Retina (tissue), 1 donor: ENCODE measurements at regions not wholly inside any gene's neighbourhood (a gene's known extent, or its start where the extent isn't known, plus 50 kb on each side); places are given as distances from the start of the nearest gene placed in this dataset.

ENCODE experiments used
- DNase-seq: peaks from one replicate; pipeline ENCODE4 v3.0.0-alpha.2; 2016

- DNase-seq, result no peak
Observed at GRCh38 chr15:94924971-94925598, 693.7 kb downstream of the MCTP2 start.

GRCh38 chr15:94925680-94926079 lies 694.3 kb downstream of the MCTP2 start:
- DNase-seq, result no peak

- DNase-seq, result no peak
Observed at GRCh38 chr15:94927003-94927402, 695.6 kb downstream of the MCTP2 start.

- DNase-seq, result no peak
Observed at GRCh38 chr15:94929282-94929681, 697.9 kb downstream of the MCTP2 start.

- DNase-seq, result no peak
Observed at GRCh38 chr15:94930441-94930840, 699.1 kb downstream of the MCTP2 start.

- no peak for DNase-seq
Observed at GRCh38 chr15:94930960-94931359, 699.6 kb downstream of the MCTP2 start.

- DNase-seq, result no peak
Observed at GRCh38 chr15:94934440-94934839, 703.1 kb downstream of the MCTP2 start.

GRCh38 chr15:94937242-94937641 lies 705.9 kb downstream of the MCTP2 start:
- DNase-seq, result no peak

- no peak for DNase-seq
Observed at GRCh38 chr15:94943888-94944287, 712.5 kb downstream of the MCTP2 start.

- no peak for DNase-seq
Observed at GRCh38 chr15:94951538-94951937, 720.2 kb downstream of the MCTP2 start.

- no peak for DNase-seq
Observed at GRCh38 chr15:94963953-94964352, 732.6 kb downstream of the MCTP2 start.

GRCh38 chr15:94965593-94965992 lies 734.2 kb downstream of the MCTP2 start:
- no peak for DNase-seq

- DNase-seq, result no peak
Observed at GRCh38 chr15:94968133-94968532, 736.8 kb downstream of the MCTP2 start.

GRCh38 chr15:94970096-94970495 lies 738.7 kb downstream of the MCTP2 start:
- DNase-seq, result peak; percentile 45

- DNase-seq, result peak; percentile 57
Observed at GRCh38 chr15:94970802-94971201, 739.4 kb downstream of the MCTP2 start.

GRCh38 chr15:94972314-94972713 lies 741.0 kb downstream of the MCTP2 start:
- DNase-seq, result peak; percentile 17

GRCh38 chr15:94987085-94987484 lies 755.7 kb downstream of the MCTP2 start:
- DNase-seq, result no peak

- no peak for DNase-seq
Observed at GRCh38 chr15:94991718-94992117, 760.4 kb downstream of the MCTP2 start.

GRCh38 chr15:95009635-95010034 lies 778.3 kb downstream of the MCTP2 start:
- no peak for DNase-seq

GRCh38 chr15:95013381-95013780 lies 782.0 kb downstream of the MCTP2 start:
- no peak for DNase-seq

- peak; percentile 2 for DNase-seq
Observed at GRCh38 chr15:95016511-95017229, 785.3 kb downstream of the MCTP2 start.

GRCh38 chr15:95017666-95018328 lies 786.4 kb downstream of the MCTP2 start:
- peak; percentile 57 for DNase-seq

- no peak for DNase-seq
Observed at GRCh38 chr15:95018888-95019545, 787.7 kb downstream of the MCTP2 start.

GRCh38 chr15:95019907-95020306 lies 788.5 kb downstream of the MCTP2 start:
- DNase-seq, result no peak
